DND-41 (cell line): ENCODE measurements at regions not wholly inside any gene's neighbourhood (a gene's known extent, or its start where the extent isn't known, plus 50 kb on each side); places are given as distances from the start of the nearest gene placed in this dataset.

ENCODE experiments used
- ATAC-seq: fragments of 200-7000 bp; cut with Tn5 transposase; 3 replicates; pipeline ENCODE4 v1.9.1; 2021; ENCODE audit warnings: low read depth; ENCODE audit not compliant: insufficient read depth
- DNase-seq: peaks from one replicate; pipeline ENCODE4 v3.0.0-alpha.2; 2020
- H2AFZ ChIP-seq: 2 replicates; pipeline ENCODE4 v1.6.0; 2012; ENCODE audit warnings: low read depth, low read length
- H3K27ac ChIP-seq: 2 replicates; pipeline ENCODE4 v1.5.1; 2012; ENCODE audit warnings: low read length, inconsistent platforms
- H3K27me3 ChIP-seq: fragments of 200-600 bp; sonication (generic); 2 replicates; pipeline ENCODE4 v1.6.0; 2012; ENCODE audit warnings: low read length, mild to moderate bottlenecking, inconsistent platforms; ENCODE audit not compliant: insufficient read depth, poor library complexity
- H3K36me3 ChIP-seq: 2 replicates; pipeline ENCODE4 v1.5.1; 2012; ENCODE audit warnings: low read length, inconsistent platforms; ENCODE audit not compliant: insufficient read depth
- H3K4me1 ChIP-seq: 2 replicates; pipeline ENCODE4 v1.5.1; 2012; ENCODE audit warnings: mild to moderate bottlenecking, low read length; ENCODE audit not compliant: insufficient read depth
- H3K4me2 ChIP-seq: 2 replicates; pipeline ENCODE4 v1.6.0; 2012; ENCODE audit warnings: mild to moderate bottlenecking, moderate library complexity, low read length, inconsistent platforms; ENCODE audit not compliant: insufficient read depth
- H3K4me3 ChIP-seq, 2 experiments: fragments of 200-600 bp in 1 of 2; shearing (Covaris generic) in 1 of 2; 2 replicates each; pipeline ENCODE4 v1.5.1; 2012 to 2016; ENCODE audit warnings: inconsistent platforms in 2 of 2, low read length in 2 of 2, mild to moderate bottlenecking in 2 of 2, low read depth in 1 of 2, moderate library complexity in 1 of 2
- H3K79me2 ChIP-seq: 2 replicates; pipeline ENCODE4 v1.6.0; 2012; ENCODE audit warnings: low read length, inconsistent platforms; ENCODE audit not compliant: insufficient read depth
- H3K9ac ChIP-seq: 2 replicates; pipeline ENCODE4 v1.6.0; 2012; ENCODE audit warnings: low read depth, mild to moderate bottlenecking, inconsistent platforms, low read length, moderate library complexity
- H3K9me3 ChIP-seq: 2 replicates; pipeline ENCODE4 v1.5.1; 2012; ENCODE audit warnings: low read length, moderate library complexity, mild to moderate bottlenecking, inconsistent platforms; ENCODE audit not compliant: insufficient read depth, severe bottlenecking
- H4K20me1 ChIP-seq: 2 replicates; pipeline ENCODE4 v1.6.0; 2012; ENCODE audit warnings: low read length; ENCODE audit not compliant: insufficient read depth
- CTCF ChIP-seq: IDR thresholded peaks from 2 replicates; pipeline ENCODE4 v1.5.1; 2012; ENCODE audit warnings: borderline replicate concordance, low read length, moderate library complexity, mild to moderate bottlenecking; ENCODE audit not compliant: poor library complexity, severe bottlenecking; ENCODE audit errors: extremely low read depth
- EZH2 ChIP-seq: IDR thresholded peaks from 3 replicates; pipeline ENCODE4 v1.6.1; 2012; ENCODE audit warnings: borderline replicate concordance, low read depth, mild to moderate bottlenecking, moderate library complexity, low read length, inconsistent platforms; ENCODE audit not compliant: severe bottlenecking

GRCh38 chr5:89686081-89686765, 723.3 kb downstream of the CETN3 start:
- Histone ChIP-seq H3K36me3 (no peaks in the 10 kb centered on the region), H3K27ac (no peak overlapping the region), H3K27me3 (no peaks in the 10 kb centered on the region), H3K4me1 (no peaks in the 10 kb centered on the region), H3K9me3 (no peaks in the 10 kb centered on the region), H2AFZ (no peak overlapping the region), H3K4me3 (no peak overlapping the region), H4K20me1 (no peaks in the 10 kb centered on the region), H3K79me2 (no peaks in the 10 kb centered on the region), H3K4me2 (no peak overlapping the region), H3K9ac (no peak overlapping the region)
- DNase-seq (no peak), ATAC-seq (no peak)
- TF ChIP-seq EZH2 (no peak), CTCF (no peak)

- H3K4me3 ChIP-seq: no peak overlapping the region
- TF ChIP-seq CTCF (no peak), EZH2 (no peak)
- no peak overlapping the region for H3K9ac ChIP-seq
- H3K4me1 ChIP-seq: no peaks in the 10 kb centered on the region
- H2AFZ ChIP-seq: no peak overlapping the region
- H3K27ac ChIP-seq: no peak overlapping the region
- no peaks in the 10 kb centered on the region for H4K20me1 ChIP-seq
- ATAC-seq: no peak
- no peaks in the 10 kb centered on the region for H3K9me3 ChIP-seq
- DNase-seq: no peak
- no peak overlapping the region for H3K4me2 ChIP-seq
- H3K27me3 ChIP-seq: no peaks in the 10 kb centered on the region
- no peaks in the 10 kb centered on the region for H3K79me2 ChIP-seq
- no peaks in the 10 kb centered on the region for H3K36me3 ChIP-seq
Observed at GRCh38 chr5:89676634-89677033, 732.9 kb downstream of the CETN3 start.

- TF ChIP-seq CTCF (no peak), EZH2 (no peak)
Observed at GRCh38 chr5:89673019-89673418, 736.5 kb downstream of the CETN3 start.

More at GRCh38 chr5:89673019-89673418, 736.5 kb downstream of the CETN3 start:
- DNase-seq (no peak), ATAC-seq (no peak)
- Histone ChIP-seq H3K36me3 (no peaks in the 10 kb centered on the region), H3K9me3 (no peaks in the 10 kb centered on the region), H3K27ac (no peak overlapping the region), H3K27me3 (no peaks in the 10 kb centered on the region), H4K20me1 (no peaks in the 10 kb centered on the region), H3K4me1 (no peaks in the 10 kb centered on the region), H3K4me2 (no peak overlapping the region), H3K4me3 (no peak overlapping the region), H3K9ac (no peak overlapping the region), H3K79me2 (no peaks in the 10 kb centered on the region), H2AFZ (no peak overlapping the region)
